ENCODE measurements at regions not wholly inside any gene's neighbourhood (a gene's known extent, or its start where the extent isn't known, plus 50 kb on each side); places are given as distances from the start of the nearest gene placed in this dataset.

DNA sequence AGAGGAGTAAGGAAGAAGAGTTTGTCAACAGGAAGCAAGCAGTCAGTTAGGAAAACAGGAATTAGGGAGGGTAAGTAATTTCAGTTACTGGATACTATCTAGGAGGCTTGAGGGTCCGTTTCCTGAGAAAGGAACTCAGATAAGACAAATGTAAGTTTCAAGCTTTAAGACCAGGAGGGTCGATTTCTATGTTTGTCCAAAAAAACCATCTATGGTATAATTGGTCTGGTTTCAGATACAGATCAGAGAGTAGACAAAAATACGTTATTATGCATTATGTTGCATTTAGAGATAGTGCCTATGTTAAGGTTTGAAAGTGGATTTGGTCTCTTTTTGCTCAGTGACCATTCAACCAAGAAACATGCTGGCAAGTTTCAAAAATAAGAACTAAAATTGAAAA is 789.6 kb upstream of the PCDH20 start:
- H3K4me2 ChIP-seq (ENCODE audit: low read depth, low read length, poor library complexity, severe bottlenecking): no peak overlapping the region
- TF ChIP-seq EZH2phosphoT487 (conservative IDR thresholded peaks at IDR 0.05; ENCODE audit: low read length): no peak
- TF ChIP-seq, protein P1, sequence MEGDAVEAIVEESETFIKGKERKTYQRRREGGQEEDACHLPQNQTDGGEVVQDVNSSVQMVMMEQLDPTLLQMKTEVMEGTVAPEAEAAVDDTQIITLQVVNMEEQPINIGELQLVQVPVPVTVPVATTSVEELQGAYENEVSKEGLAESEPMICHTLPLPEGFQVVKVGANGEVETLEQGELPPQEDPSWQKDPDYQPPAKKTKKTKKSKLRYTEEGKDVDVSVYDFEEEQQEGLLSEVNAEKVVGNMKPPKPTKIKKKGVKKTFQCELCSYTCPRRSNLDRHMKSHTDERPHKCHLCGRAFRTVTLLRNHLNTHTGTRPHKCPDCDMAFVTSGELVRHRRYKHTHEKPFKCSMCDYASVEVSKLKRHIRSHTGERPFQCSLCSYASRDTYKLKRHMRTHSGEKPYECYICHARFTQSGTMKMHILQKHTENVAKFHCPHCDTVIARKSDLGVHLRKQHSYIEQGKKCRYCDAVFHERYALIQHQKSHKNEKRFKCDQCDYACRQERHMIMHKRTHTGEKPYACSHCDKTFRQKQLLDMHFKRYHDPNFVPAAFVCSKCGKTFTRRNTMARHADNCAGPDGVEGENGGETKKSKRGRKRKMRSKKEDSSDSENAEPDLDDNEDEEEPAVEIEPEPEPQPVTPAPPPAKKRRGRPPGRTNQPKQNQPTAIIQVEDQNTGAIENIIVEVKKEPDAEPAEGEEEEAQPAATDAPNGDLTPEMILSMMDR (IDR thresholded peaks at IDR 0.05; ENCODE audit: insufficient read depth, low read length, poor library complexity, severe bottlenecking): no peak
- H3K27ac ChIP-seq (ENCODE audit: low read depth, low read length): no peak overlapping the region
- peaks cover 22% of the 10 kb centered on the region; the same call in 1 of the 2 replicates for H3K9me3 ChIP-seq (ENCODE audit: insufficient read depth, low read length)
- H3K36me3 ChIP-seq (ENCODE audit: low read length): peaks cover 16% of the 10 kb centered on the region; the same call in 1 of the 2 replicates
- peaks cover 25% of the 10 kb centered on the region for H3F3A ChIP-seq (ENCODE audit: insufficient read depth)
- no peaks in the 10 kb centered on the region for H4K20me1 ChIP-seq (ENCODE audit: low read depth, low read length)
- H3K9ac ChIP-seq (ENCODE audit: low read length): no peak overlapping the region
- H3K4me3 ChIP-seq (ENCODE audit: insufficient read depth, low read length, poor library complexity, severe bottlenecking): no peak overlapping the region
- no peak overlapping the region for H2AFZ ChIP-seq (ENCODE audit: low read depth, low read length, severe bottlenecking)
- no peaks in the 10 kb centered on the region for H3K27me3 ChIP-seq (ENCODE audit: low read length)
- H3K9me2 ChIP-seq (replicated peaks; ENCODE audit: insufficient read depth, low read length): no peaks in the 10 kb centered on the region
- H3K79me2 ChIP-seq (ENCODE audit: insufficient read depth, low read length): no peaks in the 10 kb centered on the region

DNA sequence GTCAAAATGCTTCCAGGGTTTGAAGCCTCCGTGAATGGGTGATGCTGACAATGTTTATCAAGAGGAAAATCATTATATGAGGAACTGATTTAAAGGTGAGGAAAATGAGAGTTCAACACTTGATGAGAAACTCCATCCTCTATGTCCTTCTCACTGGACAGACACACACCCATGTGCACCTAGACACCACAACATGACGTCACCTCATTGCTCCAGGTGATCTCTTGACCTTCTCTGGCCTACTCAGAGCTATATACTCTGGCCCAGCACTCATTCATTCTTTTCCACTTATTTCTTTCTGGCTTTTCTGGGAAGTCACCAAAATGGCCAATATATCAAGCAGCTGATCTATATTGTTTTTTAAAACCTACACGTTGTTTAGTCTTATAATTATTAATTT is 778.7 kb upstream of the PCDH20 start:
- H4K20me1 ChIP-seq (ENCODE audit: low read depth, low read length): no peaks in the 10 kb centered on the region
- H3K4me3 ChIP-seq (ENCODE audit: insufficient read depth, low read length, poor library complexity, severe bottlenecking): no peak overlapping the region
- no peak overlapping the region for H3K4me2 ChIP-seq (ENCODE audit: low read depth, low read length, poor library complexity, severe bottlenecking)
- H3K79me2 ChIP-seq (ENCODE audit: insufficient read depth, low read length): no peaks in the 10 kb centered on the region
- TF ChIP-seq, protein P1 (IDR thresholded peaks at IDR 0.05; ENCODE audit: insufficient read depth, low read length, poor library complexity, severe bottlenecking): no peak
- no peak for TF ChIP-seq EZH2phosphoT487 (conservative IDR thresholded peaks at IDR 0.05; ENCODE audit: low read length)
- no peaks in the 10 kb centered on the region; the same call in 1 of the 2 replicates for H3K36me3 ChIP-seq (ENCODE audit: low read length)
- no peak overlapping the region for H3K27ac ChIP-seq (ENCODE audit: low read depth, low read length)
- H3K9me3 ChIP-seq (ENCODE audit: insufficient read depth, low read length): no peaks in the 10 kb centered on the region
- H2AFZ ChIP-seq (ENCODE audit: low read depth, low read length, severe bottlenecking): no peak overlapping the region
- H3K27me3 ChIP-seq (ENCODE audit: low read length): no peaks in the 10 kb centered on the region
- no peak overlapping the region for H3K9ac ChIP-seq (ENCODE audit: low read length)
- no peaks in the 10 kb centered on the region for H3K9me2 ChIP-seq (replicated peaks; ENCODE audit: insufficient read depth, low read length)
- H3F3A ChIP-seq (ENCODE audit: insufficient read depth): no peaks in the 10 kb centered on the region; the same call in 1 of the 2 replicates

DNA sequence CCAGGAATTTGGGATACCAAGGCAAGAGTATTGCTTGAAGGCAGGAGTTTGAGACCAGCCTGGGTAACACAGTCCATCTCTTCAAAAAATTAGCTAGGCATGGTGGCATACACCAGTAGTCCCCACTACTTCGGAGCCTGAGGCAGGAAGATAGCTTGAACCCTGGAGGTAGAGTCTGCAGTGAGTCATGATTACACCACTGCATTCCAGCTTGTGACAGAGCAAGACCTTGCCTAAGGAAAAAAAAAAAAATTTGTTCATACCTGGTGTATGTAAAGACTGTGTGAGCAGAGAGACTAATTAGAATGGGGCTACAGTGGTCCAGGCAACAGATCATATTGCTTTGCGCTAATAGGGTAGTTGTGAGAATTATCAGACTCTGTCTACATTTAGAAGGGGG is 778.3 kb upstream of the PCDH20 start:
- TF ChIP-seq EZH2phosphoT487 (conservative IDR thresholded peaks at IDR 0.05; ENCODE audit: low read length): no peak
- TF ChIP-seq, protein P1 (IDR thresholded peaks at IDR 0.05; ENCODE audit: insufficient read depth, low read length, poor library complexity, severe bottlenecking): no peak
- H2AFZ ChIP-seq (ENCODE audit: low read depth, low read length, severe bottlenecking): no peak overlapping the region
- H3K79me2 ChIP-seq (ENCODE audit: insufficient read depth, low read length): no peaks in the 10 kb centered on the region
- no peaks in the 10 kb centered on the region for H4K20me1 ChIP-seq (ENCODE audit: low read depth, low read length)
- no peak overlapping the region for H3K4me2 ChIP-seq (ENCODE audit: low read depth, low read length, poor library complexity, severe bottlenecking)
- no peak overlapping the region for H3K9ac ChIP-seq (ENCODE audit: low read length)
- no peaks in the 10 kb centered on the region; the same call in 1 of the 2 replicates for H3F3A ChIP-seq (ENCODE audit: insufficient read depth)
- H3K27ac ChIP-seq (ENCODE audit: low read depth, low read length): no peak overlapping the region
- no peaks in the 10 kb centered on the region for H3K27me3 ChIP-seq (ENCODE audit: low read length)
- H3K36me3 ChIP-seq (ENCODE audit: low read length): no peaks in the 10 kb centered on the region; the same call in 1 of the 2 replicates
- no peak overlapping the region for H3K4me3 ChIP-seq (ENCODE audit: insufficient read depth, low read length, poor library complexity, severe bottlenecking)
- no peaks in the 10 kb centered on the region for H3K9me2 ChIP-seq (replicated peaks; ENCODE audit: insufficient read depth, low read length)
- H3K9me3 ChIP-seq (ENCODE audit: insufficient read depth, low read length): no peaks in the 10 kb centered on the region

Measured in SU-DHL-6 (cell line).